HG03565 (cell line): ENCODE measurements at regions not wholly inside any gene's neighbourhood (a gene's known extent, or its start where the extent isn't known, plus 50 kb on each side); places are given as distances from the start of the nearest gene placed in this dataset.
"Not testable (repeated sequence)": the region's sequence is repeated elsewhere in the genome, so short reads cannot be mapped to it uniquely, and the experiment has no call there.

Experiments used
- ATAC-seq: cut with Tn5 transposase; IDR thresholded peaks from one replicate; pipeline ENCODE4 v1.9.1; 2021; ENCODE audit warnings: mild to moderate bottlenecking, moderate library complexity; ENCODE audit not compliant: unreplicated experiment

DNA sequence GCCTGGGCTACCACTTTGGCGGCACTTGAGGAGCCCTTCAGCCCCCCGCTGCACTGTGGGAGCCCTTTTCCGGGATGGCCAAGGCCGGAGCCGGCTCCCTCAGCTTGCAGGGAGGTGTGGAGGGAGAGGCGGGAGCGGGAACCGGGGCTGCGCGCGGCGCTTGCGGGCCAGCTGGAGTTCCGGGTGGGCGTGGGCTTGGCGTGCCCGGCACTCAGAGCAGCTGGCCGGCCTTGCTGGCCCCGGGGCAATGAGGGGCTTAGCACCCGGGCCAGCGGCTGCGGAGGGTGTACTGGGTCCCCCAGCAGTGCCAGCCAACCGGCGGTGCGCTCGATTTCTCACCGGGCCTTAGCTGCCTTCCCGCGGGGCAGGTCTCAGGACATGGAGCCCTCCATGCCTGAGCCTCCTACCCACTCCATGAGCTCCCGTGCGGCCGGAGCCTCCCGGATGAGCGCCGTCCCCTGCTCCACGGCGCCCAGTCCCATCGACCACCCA, 1602.9 kb upstream of the PCDH7 start:
- not testable (repeated sequence) for ATAC-seq

GRCh38 chr4:29121586-29121985, 1598.6 kb upstream of the PCDH7 start:
- ATAC-seq = no peak

DNA sequence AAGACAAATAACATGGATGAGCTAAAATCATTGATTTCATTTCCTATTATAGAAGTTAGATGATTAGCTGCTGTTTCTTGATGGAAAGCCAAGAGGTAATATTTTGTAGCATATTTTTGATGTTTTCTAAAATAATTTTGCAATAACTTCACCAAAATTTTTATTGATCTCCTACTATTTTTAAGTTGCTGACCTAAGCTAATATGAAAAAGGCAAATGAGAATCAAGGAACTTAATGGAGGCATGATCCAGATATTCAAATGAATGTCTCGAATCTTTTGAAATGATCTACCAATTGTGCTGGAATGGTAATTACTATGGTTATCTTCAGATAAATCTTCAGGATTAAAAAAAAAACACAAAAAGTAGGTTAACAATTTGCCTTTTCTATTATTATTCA, 1591.4 kb upstream of the PCDH7 start:
- ATAC-seq = no peak

GRCh38 chr4:29131304-29131703, 1588.9 kb upstream of the PCDH7 start:
- ATAC-seq = no peak

GRCh38 chr4:29142708-29143107, 1577.5 kb upstream of the PCDH7 start:
- ATAC-seq = no peak

DNA sequence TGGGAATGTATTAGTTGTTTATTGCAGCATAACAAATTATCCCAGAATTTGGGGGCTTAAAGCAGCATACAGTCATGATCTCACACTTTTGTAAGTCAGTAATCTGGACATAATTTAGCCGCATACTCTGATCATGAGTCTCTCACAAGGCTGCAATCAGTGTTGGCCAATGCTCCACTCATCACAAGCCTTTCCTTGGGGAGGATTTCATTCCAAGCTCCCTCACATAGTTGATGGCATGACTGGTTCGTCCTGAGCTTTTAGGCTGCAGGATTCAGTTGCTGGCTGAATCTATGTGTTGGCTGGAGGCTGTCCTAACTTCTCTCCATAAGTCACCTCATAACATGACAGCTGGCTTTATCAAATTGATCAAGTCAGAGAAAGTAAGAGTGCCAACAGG, 1568.6 kb upstream of the PCDH7 start:
- ATAC-seq = no peak

GRCh38 chr4:29153642-29154041, 1566.5 kb upstream of the PCDH7 start:
- no peak for ATAC-seq

DNA sequence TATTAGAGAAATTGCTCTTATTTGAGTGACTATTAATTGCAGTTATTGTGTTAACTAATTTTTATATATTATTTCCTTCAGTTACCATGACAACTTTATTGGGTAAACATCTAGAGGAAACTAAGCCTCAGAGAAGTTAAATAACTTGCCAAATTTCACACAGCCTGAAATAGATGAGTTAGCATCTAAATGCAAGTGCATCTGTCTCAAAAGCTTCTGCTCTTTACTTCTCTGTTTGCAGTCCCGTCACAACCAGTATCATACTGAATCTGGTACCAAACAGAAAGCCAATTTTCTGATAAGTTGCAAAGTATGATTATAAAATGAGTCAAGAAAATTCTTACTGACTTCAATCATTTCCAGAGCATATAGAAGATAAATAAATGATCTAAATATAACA, 1544.9 kb upstream of the PCDH7 start:
- no peak for ATAC-seq

- no peak for ATAC-seq
Observed at GRCh38 chr4:29199025-29199424, 1521.1 kb upstream of the PCDH7 start.

GRCh38 chr4:29199485-29199884, 1520.7 kb upstream of the PCDH7 start:
- no peak for ATAC-seq

GRCh38 chr4:29213020-29213419, 1507.1 kb upstream of the PCDH7 start:
- ATAC-seq = no peak

DNA sequence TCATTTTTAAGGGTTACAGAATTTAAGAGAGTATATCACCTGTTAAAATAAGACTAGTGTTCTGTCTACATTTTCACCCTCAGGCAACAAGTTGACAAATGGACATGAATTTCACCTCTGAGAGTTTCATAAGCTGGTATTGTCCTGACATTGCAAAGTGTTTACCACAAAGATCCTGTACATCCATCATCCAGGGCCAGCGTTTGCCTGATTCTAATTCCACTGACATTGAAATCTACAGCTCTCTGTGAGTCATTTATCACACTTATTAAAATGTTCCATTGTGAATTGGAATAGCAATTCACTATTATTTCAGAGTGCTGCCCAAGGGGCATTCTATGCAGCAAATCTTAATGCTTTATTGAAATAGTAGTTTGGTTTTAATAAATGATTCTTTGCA, 1499.4 kb upstream of the PCDH7 start:
- ATAC-seq = no peak

DNA sequence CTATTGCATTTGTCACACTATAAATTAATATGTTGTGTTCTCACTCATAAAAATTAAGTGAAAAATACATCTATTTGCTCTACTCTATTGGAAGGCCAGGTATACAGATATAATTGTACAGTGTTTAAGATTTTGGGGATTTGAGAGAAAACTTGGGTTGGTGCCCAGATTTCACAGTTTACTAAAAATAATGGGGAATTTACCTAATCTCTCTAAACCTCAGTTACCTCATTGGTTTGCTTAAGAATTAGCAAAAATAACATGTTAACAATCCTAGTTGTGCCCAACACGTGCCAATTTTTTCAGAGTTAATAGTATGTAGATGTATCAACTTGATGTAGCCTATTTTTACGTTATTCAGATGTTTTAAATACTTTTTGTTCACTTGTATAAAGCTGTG, 1495.3 kb upstream of the PCDH7 start:
- ATAC-seq = no peak

DNA sequence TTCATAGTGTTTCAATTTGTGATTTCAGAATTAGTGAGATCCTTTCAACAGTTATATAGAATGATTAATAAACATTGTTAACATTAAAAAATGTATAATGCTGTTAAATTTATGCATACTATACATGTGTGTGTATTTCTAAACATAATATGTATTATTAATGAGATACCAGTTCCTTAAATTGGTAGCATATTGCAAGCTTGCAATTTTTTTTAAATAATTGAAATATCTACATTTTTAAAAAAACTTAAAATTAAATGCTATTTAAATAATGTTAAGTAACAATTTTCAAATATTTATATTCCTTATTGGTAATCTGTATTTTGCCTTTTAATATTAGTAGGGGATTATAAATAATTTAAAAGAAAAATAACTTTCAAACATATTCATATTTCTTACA, 1479.5 kb upstream of the PCDH7 start:
- ATAC-seq = no peak

GRCh38 chr4:29243054-29243453, 1477.1 kb upstream of the PCDH7 start:
- ATAC-seq = no peak

- no peak for ATAC-seq
Observed at GRCh38 chr4:29243851-29244250, 1476.3 kb upstream of the PCDH7 start.

DNA sequence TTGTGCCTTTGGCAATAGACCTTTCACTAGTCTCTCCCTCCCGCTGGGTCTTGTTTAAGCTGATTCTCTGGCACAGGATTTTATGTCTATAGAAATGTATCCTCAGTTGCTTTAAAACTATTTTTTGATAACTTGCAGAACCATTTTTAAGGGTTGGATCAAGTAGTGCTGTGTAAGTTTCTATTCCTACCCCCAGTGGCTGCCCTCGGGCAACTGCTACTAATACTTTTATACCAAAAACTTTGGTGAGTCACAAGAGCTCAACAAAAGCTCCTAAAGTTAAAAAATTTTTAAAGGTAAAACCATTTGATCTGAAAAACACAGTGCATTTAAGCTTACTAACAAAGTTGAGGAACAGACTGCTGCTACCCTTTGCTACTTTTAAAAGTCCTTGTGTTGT, 1460.6 kb upstream of the PCDH7 start:
- no peak for ATAC-seq

- no peak for ATAC-seq
Observed at GRCh38 chr4:29262986-29263385, 1457.2 kb upstream of the PCDH7 start.

- no peak for ATAC-seq
Observed at GRCh38 chr4:29276150-29276549, 1444.0 kb upstream of the PCDH7 start.

- ATAC-seq = no peak
Observed at GRCh38 chr4:29277381-29277780, 1442.8 kb upstream of the PCDH7 start.

DNA sequence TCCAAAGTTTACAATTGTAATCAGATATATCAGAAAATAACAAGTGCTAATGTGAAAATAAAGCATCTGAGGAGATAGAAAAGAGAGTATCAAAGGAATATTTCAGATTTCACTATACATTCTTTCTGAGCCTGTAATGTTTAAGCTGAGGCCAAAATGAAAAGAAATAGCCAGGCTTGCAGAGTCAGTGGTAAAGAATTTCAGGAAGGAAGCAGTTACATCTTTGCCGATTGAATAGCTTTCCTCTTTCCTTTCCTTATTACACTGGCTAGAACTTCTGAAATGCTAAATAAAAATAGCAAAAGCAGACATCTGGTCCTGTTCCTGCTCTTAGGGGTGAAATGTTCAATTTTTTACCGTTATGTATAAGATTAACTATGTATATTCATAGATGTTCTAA, 1441.6 kb upstream of the PCDH7 start:
- ATAC-seq = no peak

DNA sequence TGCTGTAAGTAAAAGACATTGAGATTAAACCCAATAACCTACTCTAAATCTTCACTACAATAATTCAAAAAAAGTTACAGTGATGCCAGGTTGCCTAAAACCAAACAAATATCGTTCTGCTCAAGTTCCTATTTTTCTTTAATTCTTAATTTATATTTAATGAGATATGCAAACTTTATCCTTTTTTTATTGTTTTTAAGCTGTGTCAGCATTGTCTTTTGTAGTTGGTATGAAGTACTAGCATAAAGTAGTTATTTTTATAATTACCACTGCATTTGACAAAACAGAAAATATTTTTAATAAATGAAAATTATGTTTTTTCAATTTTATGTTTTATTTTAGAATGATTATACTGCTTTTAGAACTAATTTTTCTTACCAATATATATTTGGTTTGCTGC, 1431.1 kb upstream of the PCDH7 start:
- ATAC-seq = no peak

DNA sequence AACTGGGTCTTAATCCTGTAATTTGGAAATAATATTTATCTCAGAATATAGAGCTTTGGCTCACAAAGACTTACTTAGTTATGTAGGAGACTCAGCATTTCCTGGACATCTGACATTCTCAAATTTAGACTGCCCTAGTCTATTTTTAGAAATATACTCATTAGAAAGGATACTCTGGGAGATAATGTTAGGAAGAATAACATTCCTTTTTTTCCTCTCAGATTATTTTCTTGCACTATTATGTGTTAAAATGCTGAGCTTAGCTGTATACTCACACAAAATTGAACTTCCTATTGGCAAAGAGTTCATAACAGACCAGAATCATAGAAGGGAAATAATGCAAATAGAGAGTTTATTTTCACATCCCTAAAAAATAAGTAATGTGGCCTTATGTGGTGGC, 1424.9 kb upstream of the PCDH7 start:
- ATAC-seq = no peak

DNA sequence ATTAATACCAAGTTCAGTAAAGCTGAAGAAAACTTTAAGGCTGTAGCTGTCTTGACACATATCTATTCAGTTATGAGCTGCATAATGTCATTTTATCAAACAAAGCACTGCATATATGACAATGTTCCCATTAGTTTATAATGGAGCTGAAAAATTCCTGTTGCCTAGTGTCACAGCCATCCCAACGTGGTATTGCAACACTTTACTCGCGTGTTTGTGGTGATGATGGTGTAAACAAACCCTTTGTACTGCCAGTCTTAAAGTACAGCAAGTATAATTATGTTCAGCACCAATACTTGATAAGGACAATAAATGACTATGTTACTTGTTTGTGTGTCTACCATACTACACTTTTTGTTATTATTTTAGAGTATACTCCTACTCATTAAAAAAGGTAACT, 1415.6 kb upstream of the PCDH7 start:
- ATAC-seq = no peak
